Nucleus accumbens (tissue), 56 donors: ENCODE measurements at regions not wholly inside any gene's neighbourhood (a gene's known extent, or its start where the extent isn't known, plus 50 kb on each side); places are given as distances from the start of the nearest gene placed in this dataset.
A peak's percentile ranks its signal among the peaks of the same experiment; 100 is the strongest.

Source experiments
- DNase-seq, 56 donors: peaks; one replicate each; lab custom pipeline; 2025; lab: John Stamatoyannopoulos, UW

DNA sequence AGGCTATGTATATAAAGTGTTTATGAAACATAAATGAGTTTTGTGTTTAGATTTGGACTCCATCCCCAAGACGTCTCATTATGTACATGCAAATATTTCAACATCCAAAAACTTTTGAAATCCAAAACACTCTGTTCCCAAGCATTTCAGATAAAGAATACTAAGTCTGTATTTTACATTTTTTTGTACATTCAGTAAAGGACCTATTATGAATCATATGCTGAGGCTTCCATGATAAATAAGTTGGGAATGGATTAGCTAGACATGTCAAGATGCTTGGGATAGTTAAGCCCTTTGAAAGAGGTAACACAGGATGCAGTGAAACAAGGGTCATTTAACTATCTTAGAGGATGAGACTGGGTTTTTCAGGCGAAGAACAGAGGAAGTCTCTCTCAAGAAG, 262.9 kb downstream of the SNX13 start:
- DNase-seq = no peak

DNA sequence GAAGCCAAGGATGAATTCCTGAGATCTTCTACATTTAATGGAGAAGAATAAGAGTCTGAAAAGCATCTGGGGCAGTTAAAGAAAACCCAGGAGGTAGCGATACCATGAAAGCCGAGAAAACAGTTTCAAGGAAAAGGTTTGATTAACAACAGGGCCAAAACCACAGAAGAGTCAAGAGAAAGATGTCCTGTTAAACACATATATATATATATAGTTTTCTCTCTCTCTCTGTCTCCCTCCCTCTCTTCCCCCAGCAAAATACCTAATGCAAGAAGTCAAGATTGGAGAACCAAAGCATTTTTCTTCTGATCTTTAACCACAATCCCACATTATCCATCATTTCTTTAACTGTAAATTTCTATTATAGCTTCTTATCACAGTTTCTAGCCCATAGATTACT, 261.4 kb downstream of the SNX13 start:
- no peak for DNase-seq

DNA sequence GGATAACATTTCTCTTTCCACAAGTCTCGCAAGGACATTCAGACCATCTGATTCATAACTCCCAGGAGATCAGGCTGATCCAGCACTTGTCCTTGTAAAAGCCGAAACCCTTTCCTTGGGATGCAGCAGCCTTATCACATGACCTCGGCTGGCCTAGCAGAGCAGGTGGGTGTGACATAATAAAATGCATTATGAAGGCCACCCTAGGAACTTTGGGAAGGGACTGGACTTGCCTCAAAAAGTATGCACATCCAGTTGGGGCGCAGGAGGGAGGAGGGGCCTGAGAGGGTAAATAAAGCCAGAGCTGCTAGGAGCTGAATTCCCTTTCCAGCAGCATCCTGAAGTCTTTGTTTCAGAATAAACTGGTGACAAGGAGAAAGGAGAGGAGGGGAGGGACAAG, 260.8 kb downstream of the SNX13 start:
- DNase-seq = no peak

DNA sequence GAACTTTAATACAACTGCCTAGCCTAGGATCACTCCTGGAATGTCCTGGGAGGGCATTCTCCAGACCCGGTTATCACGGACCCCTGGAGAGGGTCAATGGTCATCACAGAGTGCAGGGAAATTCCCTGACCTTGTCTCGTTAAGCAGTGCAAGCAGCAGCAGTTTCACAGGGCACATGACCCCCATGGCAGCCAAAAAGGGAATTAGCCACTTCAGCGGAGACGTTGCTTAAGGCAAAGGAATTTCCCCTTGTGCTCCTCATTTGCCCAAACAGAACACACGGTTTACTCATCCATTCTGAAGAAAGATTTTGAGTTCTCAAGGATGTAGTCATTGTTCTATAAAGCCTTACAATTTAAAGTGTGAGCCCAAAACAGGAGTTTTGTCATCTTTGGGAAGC, 260.3 kb downstream of the SNX13 start:
- peak in 20 of 56 donors; percentile 5 to 38 (median 14) for DNase-seq

DNA sequence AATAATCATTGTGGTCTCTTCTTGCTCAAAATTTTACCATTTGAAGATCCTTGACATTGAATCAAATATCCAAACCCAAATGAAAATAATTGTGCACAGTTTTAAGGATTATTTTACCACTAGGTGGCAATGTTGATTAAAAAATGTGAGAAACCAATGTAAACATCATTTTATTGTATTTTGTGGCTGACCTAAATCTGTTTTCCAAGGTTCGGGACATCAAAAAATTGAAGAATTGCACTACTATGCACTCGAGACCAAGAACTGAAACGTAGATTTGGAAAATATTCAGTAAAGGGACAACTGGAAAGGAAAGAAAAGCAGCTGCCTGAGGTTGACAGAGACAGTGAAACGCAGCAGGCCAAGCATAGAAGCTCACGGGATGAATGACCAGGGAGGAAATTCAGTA, 259.3 kb downstream of the SNX13 start:
- DNase-seq = no peak

DNA sequence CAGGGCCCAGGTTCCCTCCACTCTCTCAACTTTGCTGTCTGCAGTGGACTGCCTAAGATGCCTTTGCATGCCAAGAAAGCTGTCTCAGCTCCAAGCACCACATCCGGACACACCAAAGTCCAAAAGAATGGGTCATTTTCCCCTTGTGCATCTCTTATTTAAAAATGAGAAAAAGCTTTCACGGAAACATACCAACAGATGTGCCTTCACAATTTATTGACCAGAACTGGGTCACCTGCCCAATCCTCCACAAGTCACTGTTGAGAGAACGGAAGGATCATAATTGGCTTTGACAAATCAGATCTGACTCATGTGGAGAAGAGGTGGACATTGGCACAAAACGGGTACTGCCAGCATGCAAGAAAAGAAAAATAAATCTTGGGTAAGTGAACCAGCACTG, 258.3 kb downstream of the SNX13 start:
- no peak for DNase-seq

DNA sequence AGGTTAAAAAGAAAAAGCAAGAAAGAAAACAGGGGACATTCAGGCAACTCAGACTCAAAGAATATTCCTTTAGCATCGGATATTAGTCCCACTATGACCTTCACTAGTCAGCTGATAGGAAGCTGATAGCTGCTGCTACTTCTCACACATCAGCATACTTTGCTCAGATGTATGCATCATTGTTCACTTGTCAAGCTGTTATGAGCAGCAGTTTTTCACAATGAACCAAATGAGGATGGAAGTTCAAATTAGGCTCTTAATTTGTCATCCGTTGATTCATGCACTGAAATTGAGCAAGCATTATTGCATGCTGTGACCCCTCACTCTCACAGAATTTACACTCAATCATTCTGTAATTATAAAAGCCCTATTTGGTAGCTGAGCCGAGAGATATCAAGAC, 257.7 kb downstream of the SNX13 start:
- no peak for DNase-seq

DNA sequence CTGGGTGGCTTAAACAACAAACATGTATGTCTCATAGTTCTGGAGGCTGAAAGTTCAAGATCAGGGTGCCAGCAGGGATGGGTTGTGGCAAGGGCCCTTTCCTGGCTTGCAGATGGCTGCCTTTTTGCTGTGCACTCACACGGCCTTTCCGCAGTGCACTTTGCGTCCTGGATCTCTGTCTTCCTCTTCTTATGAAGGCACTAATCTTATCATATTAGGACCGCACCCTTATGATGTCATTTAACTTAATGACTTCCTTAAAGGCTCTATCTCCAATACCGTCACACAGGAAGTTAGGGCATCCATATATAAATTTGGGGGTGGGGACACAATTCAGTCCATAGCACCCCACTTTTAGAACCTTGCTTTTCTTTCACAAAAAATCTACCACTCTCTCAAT, 255.2 kb downstream of the SNX13 start:
- no peak for DNase-seq

DNA sequence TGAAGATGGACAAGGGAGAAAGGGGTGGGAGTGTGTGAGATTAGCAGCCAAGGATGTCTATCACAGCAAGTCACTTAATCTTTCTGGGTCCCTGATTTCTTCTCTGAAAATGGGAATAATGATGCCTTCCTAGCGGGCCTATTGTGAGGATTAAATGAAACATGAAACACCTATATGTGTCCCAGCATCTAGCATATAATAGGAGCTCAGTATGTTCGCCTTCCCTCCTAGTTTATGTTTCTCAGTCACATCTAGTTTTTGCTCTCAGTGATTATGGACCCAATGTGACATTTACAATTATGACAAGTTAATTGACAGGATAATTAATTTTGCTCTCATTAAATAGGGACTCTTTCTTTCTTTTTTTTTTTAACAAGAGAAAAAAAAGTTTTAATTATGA, 252.9 kb downstream of the SNX13 start:
- no peak for DNase-seq

DNA sequence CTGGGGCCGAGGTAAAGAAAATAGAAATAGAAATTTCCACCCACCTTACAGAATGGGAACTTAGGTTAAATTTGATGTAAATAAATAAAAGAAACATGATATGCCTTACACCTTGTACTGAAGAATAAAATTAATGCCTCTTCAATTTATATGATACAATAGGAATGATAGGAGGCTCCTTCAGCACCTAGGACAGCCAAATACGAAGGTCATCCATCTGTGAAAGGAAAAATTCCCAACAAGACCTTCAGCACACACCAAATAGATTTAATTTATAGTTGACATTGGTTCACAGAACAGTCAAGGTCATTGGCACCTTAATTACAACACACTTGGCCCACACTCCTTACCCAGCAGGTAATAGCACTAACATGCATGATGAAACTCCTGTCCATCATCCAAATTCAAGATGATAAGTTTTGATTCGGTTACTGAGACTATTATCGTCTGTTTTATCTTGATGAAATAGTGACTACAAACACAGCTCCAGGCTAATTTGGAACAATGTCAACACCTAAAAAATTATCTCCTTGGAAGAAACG, 250.9 kb downstream of the SNX13 start:
- DNase-seq = no peak

DNA sequence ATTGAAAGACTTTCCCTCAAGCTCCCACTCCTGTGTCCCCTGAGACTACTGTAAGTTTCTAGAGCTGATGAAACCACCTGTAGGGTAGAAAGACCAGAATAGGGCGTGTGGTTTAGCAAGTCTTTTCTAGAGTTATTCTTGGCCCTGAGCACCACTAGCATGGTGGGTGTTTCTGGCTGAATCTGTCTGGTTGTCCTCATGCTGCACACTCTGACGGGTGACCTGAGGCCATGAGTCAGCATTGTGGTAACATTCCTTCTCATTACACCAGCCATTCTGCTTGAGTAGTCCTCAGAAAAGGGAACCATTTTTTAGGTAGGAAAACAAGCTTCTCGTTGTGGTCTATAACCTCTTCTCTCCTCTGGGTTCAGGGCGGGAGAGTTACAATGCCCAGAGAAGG, 250.3 kb downstream of the SNX13 start:
- no peak for DNase-seq

DNA sequence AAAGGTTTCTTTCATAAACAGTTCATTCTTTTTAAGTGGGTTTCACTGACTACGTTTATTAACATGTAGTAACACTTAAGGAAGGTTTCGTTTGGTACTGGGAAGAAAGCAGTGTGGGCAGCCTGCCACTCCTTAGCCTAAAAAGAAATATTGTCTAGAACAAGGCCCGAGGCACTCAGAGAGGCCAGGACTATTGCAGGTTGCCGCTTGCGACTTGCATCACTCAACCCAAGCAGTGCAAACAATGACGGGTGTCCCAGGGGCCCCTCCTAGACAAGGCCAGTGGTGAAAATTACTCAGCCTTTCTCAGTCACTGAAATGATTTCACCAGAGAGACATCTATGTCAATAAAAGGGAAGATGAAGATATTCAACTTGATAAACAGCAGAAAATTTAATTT, 243.9 kb downstream of the SNX13 start:
- DNase-seq = peak in 12 of 56 donors; percentile 2 to 64 (median 16)

DNA sequence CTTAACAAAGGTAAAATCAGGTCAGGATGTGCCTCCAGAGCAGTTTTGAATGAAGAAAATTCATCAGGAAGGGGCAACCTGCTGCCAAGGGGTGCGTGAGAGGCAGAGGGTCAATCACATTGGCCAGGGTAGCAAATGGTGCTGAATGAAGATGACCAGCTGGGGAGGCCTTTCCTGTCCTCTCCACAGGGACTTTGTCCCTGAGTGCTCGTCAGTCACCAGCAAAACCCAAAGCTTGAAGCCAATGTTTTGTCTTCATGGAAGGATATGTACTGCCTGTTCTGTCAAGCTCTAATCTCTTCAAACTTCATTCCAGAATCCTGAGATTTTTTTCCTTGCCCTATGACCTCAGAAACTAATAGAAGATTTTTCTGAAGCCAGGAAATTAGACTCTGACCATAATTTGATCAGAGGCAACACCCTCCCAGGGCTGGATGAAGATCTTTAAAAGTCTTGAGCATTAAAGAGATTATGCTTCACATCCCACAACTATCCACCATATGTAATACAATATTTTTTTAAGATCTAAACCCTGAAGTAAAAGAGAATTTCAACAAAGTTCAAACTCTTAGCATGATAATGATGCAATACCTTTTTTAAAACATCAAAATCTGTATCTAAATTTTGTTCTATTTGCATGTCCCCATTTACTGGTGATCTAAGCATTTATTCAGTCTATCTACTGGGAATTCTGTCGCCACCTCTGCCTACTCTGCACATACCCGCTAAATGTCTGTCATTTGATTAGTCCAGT, 243.0 kb downstream of the SNX13 start:
- DNase-seq = no peak

DNA sequence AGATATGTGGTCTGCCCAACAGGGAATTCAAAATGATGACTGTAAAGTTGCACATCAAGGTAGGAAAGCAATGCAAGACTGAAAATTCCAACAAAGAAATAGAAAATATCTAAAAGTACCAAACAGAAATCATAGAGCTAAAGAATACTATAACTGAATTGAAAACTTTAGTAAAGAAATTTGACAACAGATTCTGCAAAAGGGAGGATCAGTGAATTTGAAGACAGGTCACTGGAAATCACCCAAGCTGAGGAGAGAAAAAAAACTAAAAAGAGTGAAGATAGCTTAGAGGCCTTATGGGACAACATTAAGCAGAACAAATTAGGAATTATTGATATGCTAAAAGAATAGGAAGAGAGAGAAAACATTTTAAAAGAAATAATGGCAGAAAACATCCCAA, 240.6 kb downstream of the SNX13 start:
- DNase-seq = no peak

DNA sequence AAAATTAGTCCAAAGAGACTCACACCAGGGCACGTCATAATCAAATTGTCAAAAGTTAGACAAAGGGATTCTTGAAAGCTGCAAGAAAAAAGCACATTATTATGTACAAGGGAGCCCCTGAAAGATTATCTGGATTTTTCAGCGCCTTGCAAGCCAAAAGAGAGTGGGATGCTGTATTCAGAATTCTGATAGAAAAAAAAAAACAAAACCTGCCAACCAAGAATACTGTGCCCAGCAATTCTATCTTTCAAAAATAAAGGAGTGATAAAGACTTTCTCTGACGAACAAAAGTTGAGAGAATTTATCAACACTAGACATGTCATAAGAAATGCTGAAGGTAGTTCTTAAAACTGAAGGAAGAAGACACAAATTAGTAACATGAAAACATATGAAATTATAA, 240.2 kb downstream of the SNX13 start:
- DNase-seq = no peak

DNA sequence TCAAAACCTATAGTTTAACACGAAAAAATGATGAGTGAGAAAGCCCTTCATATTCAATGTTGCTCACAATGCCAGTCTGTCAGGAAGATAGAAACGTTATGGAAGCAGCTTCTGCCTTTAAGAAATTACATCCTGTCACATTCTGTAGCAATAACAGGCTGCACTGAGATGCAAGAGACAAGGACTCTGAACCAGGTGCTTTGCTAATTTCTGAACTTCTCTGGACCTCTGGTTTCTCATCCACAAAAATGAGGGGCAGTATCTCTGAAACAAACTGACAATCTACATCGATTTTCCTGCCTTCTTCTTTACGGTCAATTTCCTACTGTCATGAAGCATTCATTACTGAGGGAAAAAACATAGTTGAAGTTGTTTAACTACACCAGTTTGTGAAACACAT, 234.0 kb downstream of the SNX13 start:
- no peak for DNase-seq

DNA sequence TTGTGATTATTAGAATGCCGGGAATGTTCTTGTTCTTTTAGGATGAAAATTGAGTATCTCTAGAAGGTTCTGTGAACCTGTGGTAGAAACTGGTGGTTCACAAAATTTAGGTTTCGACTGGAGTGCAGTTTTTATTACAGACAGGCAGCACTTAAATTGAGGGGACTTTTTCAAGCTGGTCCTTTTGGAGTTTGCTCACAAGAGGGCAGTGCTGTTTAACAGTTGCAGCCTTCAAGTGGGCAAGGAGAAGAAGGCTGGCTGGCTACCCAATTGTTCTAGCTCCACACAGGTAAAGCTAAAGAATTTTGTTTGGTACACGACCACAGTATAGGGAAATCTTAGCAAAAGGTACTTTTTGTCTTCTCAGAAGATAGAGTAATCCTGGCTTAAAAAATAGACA, 233.6 kb downstream of the SNX13 start:
- peak in 24 of 56 donors; percentile 1 to 31 (median 8) for DNase-seq

DNA sequence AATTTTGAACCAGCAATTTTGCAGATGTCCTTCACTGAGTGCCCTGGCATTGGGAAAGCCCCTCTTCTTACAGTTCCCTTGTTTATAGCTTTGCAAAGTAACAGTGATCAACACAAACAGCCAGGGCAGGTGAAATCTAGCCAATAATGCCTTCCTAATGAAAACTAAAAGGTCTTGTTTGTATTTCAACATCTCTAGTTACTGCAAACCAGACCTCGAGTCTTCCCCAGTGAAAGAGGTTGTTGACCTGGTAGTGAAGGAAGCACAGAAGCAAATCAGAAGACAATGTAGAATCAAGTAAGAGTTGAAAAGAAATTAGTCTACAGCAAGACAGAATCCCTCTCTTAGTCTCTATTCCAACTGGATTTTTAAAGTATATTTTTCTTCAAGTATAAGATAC, 231.2 kb downstream of the SNX13 start:
- DNase-seq = no peak

DNA sequence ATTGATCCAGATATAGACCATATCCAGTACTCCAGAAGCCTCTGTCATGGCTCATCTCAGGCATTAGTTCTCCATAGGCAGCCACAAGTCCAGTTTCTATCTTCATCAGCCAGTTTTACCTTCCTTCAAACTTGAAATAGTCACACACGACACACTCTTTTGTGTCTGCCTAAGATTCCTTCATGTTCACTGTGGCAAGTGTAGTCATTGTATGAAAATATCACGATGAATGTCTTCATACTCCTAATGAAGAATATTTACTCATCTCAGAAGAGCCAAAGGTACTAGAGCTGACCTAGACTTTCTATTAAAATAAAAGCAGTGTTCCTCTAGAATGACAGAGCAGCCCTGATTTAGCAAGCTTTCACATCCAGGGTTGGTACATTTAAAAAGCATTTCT, 230.7 kb downstream of the SNX13 start:
- no peak for DNase-seq

DNA sequence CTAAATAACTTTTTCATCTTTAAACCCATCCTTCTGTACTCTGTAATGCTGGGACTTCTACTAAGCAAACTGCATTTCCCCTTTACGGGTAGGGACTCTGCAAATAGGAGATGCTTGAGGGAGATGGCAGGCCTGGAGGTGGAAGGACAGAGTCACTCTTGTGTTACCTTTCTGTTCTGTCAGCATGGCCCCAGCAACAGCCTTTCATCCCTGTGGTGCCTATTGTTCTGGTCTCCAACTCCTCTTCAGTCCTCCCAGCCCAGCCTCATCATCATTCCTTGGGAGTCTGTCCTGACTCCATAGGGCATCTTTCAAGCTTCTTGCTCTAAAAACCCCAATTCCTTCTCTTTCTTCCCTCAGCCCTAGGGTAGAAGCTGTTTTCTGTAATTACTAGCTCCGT, 230.0 kb downstream of the SNX13 start:
- DNase-seq = no peak

DNA sequence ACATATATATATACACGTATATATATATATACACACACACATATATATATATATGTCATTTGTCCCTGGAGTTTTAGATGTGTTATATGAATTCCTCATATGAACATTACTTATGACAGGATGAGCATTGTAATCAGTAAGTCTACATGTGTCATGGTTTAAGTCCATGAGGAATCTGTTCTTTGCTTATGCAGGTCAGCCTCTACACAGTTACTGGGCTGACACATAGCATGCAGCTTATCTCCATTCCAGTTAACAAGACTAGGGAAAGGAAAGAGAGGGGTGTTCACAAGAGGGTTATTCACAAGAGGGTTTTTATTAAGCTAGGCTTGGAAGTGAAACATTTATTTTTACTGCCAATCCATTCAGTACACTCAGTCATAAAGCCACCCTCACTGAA, 226.7 kb downstream of the SNX13 start:
- DNase-seq = no peak

DNA sequence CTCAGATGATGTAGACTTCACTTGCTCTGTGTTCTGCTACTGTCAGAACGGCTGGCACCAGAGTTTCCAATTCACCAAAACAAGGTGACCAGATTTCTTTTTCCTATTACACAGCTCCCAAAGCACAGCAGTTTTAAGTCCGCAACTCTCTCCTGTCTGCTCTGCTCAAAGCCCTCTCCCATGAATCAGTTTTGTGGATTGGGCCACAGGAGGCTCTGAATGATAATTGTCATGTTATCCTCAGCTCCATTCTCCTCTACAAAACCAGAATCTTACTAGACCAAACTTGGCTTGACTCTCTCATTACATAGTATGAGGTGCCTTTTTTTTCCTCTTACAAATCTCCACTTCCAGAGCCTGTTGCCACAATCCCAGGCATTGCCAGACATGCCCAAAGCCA, 223.5 kb downstream of the SNX13 start:
- DNase-seq = no peak

DNA sequence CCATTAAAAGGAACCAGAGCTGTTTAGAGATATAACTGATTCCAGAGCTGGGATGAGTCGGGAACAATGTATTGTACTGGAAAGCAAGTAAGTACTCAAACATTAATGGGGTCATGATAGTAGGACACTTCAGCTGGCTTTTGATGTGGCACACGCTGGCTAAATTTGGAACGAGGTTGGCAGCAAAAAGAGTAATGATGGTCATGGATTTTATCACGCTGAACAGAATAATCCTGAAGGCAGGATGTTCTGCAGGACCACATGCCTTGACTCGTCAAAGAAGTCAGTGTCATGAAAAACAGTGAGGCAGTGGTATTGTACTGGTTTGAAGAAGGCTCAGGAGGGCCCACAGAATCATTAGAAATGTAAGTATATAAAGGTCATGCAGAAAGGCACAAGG, 220.3 kb downstream of the SNX13 start:
- no peak for DNase-seq
